GM19395 (cell line): ENCODE measurements at regions not wholly inside any gene's neighbourhood (a gene's known extent, or its start where the extent isn't known, plus 50 kb on each side); places are given as distances from the start of the nearest gene placed in this dataset.
"Not testable (repeated sequence)": the region's sequence is repeated elsewhere in the genome, so short reads cannot be mapped to it uniquely, and the experiment has no call there.

ENCODE experiments used
- ATAC-seq: cut with Tn5 transposase; IDR thresholded peaks from one replicate; pipeline ENCODE4 v1.9.1; 2021; ENCODE audit warnings: mild to moderate bottlenecking, moderate library complexity; ENCODE audit not compliant: unreplicated experiment

DNA sequence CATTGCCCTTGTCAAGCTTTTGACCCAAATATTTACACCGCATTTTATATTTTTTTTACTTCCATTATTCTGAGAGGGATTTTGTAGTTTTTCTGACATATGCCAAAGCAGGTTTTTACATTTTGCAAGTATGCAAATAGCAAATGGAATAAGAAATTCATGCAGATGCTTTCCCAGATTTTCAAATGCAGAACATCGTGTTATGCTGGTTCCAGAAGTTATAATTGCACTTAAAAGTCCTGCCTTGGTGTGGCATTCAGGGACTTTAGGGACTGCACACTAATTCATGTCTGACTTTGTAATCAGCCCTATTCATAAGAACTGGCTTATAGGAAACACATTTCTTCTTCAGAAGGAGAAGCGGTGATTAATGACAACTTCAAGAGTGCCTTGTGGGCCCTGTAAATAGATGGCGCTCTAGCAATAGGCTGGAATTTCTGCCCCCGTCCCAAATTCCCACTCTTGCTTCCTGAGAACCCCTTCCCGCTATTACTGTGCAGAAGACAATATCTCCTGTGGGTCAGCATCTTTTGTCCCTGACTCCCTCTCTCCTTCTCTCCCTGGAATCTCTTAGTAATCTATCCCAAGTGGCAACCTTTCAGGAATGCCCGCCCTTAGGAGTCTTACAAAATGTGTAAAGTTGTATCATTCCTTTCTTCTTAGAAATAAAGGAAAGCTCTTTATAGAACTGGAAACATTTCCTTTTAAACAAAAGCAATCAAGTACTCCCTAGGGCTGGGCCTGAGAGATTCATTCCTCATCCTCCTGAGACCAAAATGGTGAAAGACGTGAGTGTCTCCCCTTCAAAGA is 264.0 kb downstream of the INHBA start:
- ATAC-seq = no peak

DNA sequence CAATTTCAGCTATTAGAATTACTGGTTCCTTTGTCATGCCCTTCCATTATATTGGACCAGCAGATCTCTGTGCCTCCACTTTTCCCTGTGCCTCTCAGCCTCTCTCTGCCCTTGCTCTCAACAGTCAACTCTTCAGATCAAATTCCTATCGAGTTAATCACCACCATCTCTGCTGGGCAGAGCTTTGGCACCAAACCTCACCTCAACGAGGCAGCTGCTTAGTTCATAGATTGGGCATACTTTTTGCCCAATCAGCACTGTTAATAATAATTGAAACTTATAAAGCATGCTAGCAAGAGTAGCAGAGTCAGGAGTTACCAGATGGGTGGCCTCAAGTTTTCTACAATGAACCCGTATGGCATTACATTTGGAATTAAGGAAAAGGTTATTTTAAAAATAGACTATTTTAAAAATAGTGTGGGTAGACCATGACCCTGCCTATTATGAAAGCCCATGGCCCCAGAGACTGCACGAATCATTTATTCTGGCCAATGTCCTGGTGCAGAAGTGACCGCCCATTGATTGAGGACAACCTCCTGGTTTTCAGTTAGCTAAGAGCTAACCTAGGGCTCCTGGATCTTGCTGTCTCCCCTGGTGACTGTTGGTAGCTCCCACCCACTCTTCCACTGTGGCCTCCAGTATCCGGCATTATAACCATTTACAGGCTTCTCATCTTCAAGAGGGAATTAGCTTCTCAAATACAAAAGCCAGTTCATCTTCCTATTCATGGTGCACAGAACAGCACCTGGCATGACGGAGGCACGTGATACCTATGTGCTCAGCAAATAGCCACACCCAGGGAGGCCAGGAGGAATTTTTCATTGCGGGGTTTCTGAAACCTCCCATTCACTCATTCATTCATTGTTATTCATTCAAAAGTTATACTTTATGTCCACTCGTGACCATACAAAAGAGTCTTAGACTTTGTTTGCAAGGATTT is 265.4 kb downstream of the INHBA start:
- ATAC-seq = no peak

DNA sequence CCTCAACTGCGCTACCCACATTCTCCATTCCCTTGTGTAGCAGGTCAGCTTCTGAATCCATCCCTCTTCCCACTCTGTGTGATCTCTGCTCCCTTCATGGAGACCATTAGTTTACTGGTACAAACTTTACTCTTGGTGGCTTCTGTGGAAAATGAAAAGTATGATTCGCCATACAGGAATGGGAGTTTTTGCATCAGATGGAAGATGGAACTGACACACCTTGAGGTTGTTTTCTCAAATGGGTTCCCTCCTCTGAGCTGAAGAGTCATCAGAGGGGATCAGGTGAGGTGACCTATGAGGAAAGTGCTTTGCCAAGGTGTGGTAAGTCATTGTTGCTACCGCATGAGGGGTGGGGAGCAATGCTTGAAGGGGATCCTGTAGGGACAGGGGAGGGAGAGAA is 266.8 kb downstream of the INHBA start:
- no peak for ATAC-seq

DNA sequence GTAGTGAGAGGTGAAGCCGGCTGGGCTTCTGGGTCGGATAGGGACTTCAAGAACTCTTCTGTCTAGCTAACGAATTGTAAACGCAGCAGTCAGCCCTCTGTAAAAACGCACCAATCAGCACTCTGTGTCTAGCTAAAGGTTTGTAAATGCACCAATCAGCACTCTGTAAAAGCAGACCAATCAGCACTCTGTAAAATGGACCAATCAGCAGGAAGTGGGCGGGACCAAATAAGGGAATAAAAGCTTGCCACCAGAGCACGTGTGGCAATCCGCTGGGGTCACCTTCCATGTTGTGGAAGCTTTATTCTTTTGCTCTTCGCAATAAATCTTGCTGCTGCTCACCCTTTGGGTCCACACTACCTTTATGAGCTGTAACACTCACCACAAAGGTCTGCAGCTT is 267.9 kb downstream of the INHBA start:
- not testable (repeated sequence) for ATAC-seq

DNA sequence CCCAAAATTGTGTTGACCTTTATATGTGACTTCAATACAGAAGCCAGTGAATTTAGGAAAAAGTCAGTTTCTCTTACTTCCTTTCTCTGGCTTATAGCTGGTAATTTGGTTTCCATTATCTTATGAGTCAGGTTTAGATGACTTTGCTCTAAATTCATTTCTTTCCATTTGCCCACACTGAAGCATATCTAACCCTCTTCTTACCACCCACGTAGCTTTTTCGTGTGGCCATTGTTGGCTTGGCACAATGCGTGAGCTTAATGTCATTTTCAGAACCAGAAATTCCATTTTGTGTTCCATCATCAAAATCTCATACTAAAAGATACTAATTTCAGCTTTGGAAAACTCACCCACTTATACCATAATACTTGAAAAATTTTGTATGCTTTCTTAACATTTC is 271.2 kb downstream of the INHBA start:
- ATAC-seq = no peak

DNA sequence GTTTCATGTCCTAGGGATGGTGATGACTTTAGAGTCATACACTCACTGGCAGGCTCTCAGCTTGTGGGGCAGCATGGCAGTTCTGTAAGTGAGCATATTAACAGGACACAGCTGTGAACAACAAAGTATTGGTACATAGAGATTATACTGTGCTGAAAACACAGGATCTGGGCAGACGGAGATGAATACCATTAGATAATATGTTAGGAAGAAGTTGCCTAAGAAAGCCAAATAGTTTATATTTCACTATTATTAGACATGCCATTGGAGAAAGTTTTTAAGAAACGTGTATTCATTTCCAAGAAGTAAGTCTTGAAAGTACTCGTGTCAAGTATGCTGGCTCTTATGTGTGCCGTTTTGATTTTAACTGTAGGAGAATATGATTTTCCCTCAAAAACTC is 274.5 kb downstream of the INHBA start:
- ATAC-seq = no peak

DNA sequence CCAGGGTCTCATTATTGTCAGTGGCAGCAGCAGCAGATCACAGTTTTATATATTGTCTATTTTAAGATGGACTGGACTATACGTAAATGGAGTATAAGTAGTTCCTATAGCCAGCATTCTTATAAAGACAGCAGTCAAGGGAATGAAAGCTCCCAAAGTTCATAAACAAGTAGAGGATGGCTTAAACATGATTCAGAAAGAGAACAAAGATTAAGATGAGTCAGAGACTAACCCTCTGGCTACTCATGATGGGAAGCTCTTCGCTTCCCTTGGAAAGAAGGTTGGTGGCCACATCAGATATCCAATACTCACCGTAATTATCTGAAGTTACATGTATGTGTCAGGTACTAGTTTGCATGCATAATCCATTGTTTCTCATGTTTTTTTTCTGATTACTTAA is 277.0 kb downstream of the INHBA start:
- ATAC-seq = no peak

DNA sequence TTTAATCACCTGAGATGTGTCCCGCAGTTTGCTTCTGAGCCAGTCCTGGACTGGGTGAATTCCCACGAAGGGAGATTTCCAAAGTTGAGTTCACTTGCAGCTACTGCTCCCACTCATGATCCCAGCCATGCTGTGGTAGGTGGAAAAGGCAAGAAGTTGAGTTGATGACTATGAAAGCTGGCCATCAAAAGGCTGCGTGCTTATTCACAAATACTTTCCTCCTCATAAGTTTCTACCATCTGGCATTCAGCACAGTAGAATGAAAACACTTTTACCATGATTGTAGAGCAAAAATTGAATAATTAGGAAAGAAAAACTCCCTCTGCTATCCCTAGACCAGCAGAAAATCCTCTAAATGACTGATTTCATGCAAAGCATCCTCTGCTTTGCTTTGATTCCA is 281.8 kb downstream of the INHBA start:
- ATAC-seq = no peak

DNA sequence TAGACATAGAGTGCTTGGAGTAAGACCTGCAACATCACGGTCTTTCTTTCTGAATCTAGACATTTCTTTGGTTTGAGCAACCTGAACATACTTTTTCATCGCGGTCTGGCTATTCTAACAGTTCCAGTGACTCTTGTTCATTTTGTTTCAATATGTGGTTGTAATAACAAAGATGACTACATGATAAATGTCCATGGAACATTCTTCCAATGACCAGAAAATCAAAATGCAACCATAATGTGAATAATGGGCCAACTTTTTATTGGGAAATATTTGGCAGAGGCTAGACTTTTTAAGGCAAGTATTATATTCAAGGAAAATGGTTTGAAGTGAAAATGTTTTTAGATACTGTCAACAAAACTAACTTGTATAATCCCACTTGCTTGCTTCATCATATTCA is 282.5 kb downstream of the INHBA start:
- ATAC-seq = no peak

DNA sequence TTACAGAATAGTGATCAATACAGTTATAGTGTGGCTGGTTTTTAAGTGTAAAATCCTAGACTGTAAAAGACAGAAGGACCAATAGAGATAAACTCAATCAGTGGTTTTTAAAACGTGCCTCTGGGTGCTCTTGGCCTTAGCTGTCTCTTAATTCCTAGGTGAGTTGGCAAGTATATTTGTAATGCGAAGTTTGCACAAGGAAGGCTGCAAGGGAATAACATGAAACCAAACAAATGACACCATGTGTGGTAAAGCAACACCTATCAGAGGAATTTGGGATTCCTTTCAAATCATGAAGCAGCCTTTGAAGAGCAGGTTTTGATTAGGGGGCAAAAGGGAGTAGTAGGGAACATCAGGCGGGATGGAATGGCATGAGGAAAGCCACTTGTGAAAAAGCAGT is 284.6 kb downstream of the INHBA start:
- no peak for ATAC-seq

DNA sequence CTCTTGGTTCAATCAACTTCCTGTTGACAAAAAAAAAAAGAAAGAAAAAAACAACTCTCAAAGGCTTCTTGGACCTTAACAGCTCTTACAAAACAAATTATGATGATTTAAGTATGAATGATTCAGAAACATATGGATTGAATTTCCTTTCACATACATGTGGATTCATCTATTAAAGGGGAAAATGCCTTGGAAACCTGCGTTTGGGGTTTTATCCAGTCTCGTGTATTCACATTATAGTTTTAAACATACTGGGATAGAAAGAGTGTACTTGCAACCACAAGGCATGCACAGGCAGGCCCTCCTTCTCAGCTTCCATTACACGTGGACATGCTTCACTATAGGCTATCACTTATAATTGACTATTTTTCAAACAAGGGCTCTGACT is 286.7 kb downstream of the INHBA start:
- ATAC-seq = no peak

DNA sequence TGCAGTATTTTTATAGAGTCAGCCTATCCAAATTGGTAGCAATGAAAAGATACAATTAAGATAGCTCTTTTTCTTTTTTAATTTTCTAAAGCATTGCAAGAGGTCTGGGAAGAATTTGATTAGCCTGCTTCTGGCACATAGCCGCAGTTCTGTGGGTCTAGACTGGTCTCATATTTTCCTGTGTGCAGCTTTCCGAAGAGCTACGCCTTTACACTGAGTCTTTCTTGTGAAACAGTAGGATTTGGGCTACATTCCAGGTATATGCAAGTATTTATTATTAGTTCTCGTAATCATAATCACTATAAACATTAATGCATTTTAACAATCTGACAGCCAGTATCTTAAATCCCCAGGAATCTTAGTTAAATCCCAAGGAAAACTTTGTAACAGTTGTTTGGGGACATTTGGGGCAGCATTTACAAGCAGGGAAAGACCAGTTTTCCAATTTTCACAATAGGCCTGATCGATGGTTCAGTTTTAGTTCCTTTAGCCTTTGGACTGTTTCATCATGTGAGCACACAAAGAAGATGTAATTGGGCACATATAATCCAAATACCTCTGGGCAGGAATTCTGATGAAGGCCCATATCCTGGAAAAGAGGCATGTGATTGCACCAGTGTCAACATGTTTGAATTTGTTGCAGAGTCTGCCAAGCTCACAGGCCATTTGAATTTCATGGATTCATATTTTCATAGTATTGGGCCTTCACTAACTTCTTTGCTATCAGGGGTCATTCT is 287.3 kb downstream of the INHBA start:
- no peak for ATAC-seq

DNA sequence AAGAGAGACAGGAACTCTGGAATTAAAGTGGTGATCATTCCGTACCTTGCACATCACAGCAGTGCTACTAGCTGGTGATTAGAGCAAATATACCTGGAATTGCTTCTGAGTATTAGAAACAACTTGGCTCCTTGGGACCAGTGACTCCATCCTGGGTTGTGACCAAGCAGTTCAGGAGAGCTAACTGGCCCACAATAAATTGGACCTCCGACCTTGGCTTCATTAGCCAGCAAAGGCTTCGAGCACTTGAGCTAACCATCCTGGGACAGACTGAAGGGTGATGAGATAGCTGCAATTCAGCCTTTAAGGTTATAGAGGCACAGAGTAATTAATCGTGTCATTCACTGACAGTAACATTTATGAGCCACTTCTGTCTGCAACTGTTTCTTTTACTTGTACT is 287.8 kb downstream of the INHBA start:
- no peak for ATAC-seq

DNA sequence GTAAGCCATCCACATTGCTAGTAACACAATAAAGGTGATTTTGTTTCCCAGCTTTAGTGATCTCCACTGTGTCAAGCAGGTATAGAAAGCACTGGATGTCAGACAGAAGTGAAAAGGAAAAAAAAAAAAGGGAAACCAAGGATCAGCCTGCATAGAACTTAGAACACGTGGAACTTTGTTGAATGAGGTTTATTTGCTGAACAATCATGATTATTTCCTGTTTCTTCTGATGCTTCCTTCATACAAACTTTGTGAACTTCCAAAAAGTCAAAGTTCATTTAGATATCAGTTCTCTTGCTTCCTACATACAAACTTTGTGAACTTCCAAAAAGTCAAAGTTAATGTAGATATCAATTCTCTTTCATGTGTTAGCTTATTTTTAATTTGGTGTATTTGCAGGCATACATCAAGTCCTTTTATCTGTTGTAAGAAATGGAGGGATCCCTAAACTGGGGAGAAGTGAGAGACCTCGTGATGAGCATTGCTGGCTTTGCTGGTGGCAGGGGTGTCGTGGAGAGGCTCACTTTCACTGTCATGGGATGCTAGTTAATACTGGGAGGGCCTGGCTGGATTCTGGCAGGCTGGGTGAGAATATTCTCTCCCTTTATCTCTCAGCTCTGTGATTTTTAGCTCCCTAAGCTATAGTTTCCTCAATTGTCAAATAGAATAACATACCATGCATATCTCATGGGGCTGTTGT is 298.4 kb downstream of the INHBA start:
- no peak for ATAC-seq

DNA sequence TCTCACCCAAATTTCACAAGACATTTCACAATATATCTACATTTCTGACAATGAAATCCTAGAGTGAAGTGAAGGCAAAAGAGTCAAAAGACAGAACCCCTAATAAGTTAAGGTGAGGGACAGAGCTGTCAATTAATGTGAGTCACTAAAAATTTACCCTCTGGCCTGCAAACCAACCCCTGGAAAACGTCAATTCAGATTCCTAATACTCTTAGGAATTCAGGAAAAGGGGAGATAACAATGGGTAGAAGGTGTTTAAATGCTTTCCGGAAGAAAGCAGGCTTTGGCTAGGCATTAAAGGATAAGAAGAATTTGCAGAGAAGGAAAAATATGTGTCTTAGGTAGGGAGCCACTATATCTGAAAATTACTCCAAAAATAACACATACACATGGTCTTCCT is 299.6 kb downstream of the INHBA start:
- no peak for ATAC-seq

DNA sequence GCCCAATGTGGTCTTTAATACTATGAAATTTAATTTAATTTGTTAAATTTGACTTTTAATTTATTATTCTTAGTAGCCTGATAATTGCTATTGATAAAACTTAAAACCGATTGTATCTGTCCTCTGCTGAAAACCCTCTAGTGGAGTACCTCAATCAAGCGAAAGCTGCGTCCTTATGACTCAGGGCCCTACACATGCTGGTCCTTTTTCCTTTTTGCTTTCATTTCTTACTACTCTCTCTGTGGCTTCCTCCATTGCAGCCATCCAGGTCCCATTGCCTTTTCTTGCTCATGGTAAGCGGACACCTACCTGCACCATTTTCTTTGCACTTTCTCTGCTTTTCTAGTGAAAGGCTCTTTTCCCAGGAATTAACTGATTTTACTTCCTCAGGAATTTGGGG is 301.1 kb downstream of the INHBA start:
- ATAC-seq = no peak

DNA sequence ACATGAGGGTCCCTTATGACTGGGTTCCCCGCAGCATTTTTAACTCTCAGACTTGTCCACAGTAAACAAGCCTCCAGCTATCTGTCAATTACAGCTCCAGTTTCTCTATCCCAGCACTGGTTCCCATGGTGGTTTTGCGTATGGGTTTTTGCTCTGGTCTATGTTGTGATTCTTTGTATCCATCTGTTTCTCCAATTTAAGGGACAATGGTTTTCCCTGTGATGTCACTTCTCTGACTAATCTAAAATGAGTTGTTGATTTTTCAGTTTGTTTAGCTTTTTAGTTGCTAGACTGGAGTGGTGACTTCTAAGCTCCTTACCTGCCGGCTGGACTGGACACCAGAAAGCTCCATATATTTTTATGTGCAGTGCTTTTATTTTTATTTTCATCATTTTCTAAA is 303.7 kb downstream of the INHBA start:
- no peak for ATAC-seq

DNA sequence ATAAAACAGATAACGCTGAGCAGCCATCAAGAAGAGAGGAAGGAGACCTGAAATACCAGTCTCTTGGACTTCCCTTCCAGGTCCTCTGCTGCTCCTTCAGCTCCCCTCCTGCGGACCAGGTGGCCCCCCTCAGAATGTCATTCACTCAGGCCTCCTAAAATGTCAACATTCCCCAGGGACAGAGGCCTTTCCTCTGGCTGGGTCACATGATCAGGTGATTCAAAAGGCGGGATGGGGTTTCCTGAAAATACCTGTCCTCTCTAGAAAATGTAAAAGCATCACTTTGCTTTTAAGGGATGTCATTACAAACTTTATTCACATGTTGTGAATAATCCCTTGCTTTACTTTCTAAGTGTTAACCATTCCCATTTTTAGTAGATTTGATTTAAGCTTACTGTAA is 311.1 kb downstream of the INHBA start:
- no peak for ATAC-seq

DNA sequence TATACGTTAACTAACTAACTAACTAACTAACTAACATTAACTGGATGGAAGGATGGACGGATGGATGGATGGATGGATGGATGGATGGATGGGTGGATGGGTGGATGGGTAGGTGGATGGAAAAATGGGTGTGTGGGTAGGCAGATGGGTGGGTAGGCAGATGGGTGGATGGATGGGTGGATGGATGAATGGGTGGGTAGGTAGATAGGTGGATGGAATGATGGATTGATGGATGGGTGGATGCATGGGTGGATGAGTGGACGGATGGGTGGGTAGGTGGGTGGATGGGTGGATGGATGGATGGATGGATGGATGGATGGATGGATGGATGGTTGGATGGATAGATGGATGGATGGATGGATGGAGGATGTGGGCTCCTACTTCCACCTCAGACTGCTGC is 314.0 kb downstream of the INHBA start:
- not testable (repeated sequence) for ATAC-seq

DNA sequence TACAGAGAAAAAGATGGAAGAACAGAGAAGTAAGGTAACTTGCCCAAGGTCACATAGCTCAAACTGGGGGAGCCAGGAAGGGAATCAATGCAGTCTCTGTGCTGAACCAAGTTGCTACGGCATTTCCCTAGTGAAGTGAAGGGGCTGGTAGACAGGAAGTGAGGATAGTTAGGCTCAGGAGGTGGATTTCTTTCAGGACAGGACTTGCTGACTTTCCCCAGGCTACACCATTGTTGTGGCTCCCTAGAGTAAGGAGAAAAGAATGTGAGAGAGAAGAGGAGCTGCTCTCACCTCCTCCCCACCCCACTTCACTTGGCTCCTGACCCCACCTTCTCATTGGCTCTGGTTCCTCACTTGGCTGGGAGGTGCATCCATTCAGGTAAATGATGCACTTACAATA is 316.9 kb downstream of the INHBA start:
- no peak for ATAC-seq

DNA sequence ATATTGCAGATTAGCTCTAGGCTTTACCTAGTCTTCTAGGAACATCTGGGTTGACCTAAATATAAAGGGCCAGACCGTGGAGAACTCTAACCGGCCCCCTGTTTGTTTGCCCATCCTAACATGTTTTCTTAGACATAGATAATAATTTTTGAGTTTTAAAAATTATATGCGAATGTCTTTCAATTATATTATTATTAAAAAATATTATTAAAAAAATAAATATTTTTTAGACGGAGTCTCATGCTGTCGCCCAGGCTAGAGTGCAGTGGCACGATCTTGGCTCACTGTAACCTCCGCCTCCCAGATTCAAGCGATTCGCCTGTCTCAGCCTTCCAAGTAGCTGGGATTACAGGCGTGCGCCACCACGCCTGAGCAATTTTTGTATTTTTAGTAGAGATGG is 318.5 kb downstream of the INHBA start:
- ATAC-seq = no peak
